ENCODE measurements at regions not wholly inside any gene's neighbourhood (a gene's known extent, or its start where the extent isn't known, plus 50 kb on each side); places are given as distances from the start of the nearest gene placed in this dataset.

- no peaks in the 10 kb centered on the region for H3K9me2 ChIP-seq (ENCODE audit: insufficient read depth)
- no TSS peak for BruUV-seq (replicated peaks)
- peaks cover 7% of the 10 kb centered on the region; the same call in 1 of the 2 replicates for H3K27me3 ChIP-seq (ENCODE audit: insufficient read depth, low read length)
- H3K36me3 ChIP-seq (ENCODE audit: control insufficient read depth in 1 of 2, insufficient read depth in 2 of 2, low read length in 2 of 2): no peaks in the 10 kb centered on the region
- H3K9me3 ChIP-seq (ENCODE audit: control insufficient read depth in 1 of 2, insufficient read depth in 1 of 2, low read depth in 1 of 2, low read length in 2 of 2): no peaks in the 10 kb centered on the region
- TF ChIP-seq ZBTB33 (IDR thresholded peaks at IDR 0.05; ENCODE audit: extremely low read depth, insufficient replicate concordance, low read length) (no peak), CEBPB (IDR thresholded peaks at IDR 0.05; ENCODE audit: low read depth) (no peak), ZNF274 (IDR thresholded peaks at IDR 0.05; ENCODE audit: low read depth, low read length) (no peak), SIN3A (IDR thresholded peaks at IDR 0.05; ENCODE audit: low read depth) (no peak), CTCF (IDR thresholded peaks at IDR 0.05 in 2 of 3, conservative IDR thresholded peaks at IDR 0.05 in 1 of 3; ENCODE audit: borderline replicate concordance in 1 of 3, insufficient read depth in 1 of 3, low read depth in 2 of 3, low read length in 2 of 3) (no peak), ELF1 (IDR thresholded peaks at IDR 0.05; ENCODE audit: borderline replicate concordance, low read depth) (no peak), EZH2phosphoT487 (IDR thresholded peaks at IDR 0.05; ENCODE audit: borderline replicate concordance) (no peak), TCF7L2 (IDR thresholded peaks at IDR 0.05; ENCODE audit: borderline replicate concordance, extremely low read depth, insufficient read depth, insufficient read length) (no peak), POLR2A (IDR thresholded peaks at IDR 0.05; ENCODE audit: borderline replicate concordance, extremely low read depth, insufficient read depth, insufficient read length) (no peak), SRF (IDR thresholded peaks at IDR 0.05; ENCODE audit: low read depth) (no peak), ZFX (IDR thresholded peaks at IDR 0.05) (no peak)
- H3K27ac ChIP-seq (ENCODE audit: low read depth, low read length): no peak overlapping the region
- H4K20me1 ChIP-seq (ENCODE audit: insufficient read depth): no peaks in the 10 kb centered on the region
- peak overlapping the region; percentile 12; the same call in 1 of the 2 replicates for H3K4me2 ChIP-seq (ENCODE audit: low read length)
- ATAC-seq (no peak), DNase-seq (ENCODE audit: low read depth, low spot score) (no peak)
- intact Hi-C loops (cut with micrococcal nuclease): no loop called here
- H3K4me1 ChIP-seq (ENCODE audit: control insufficient read depth in 1 of 2, insufficient read depth in 2 of 2, low read length in 2 of 2): no peaks in the 10 kb centered on the region
- ChIA-PET POLR2A (no interaction called here), RAD21 (ENCODE audit: low non-redundant PET in 1 of 2, low total read pairs in 2 of 2, uncharacterized antibody in 2 of 2, unreplicated experiment in 2 of 2) (no interaction called here), CTCF (no interaction called here)
- H3K79me2 ChIP-seq (ENCODE audit: insufficient read depth, low read length): no peaks in the 10 kb centered on the region
- H3K9ac ChIP-seq (ENCODE audit: low read length): no peak overlapping the region
- H2AFZ ChIP-seq (ENCODE audit: low read depth, low read length, poor library complexity, severe bottlenecking): peak overlapping the region; percentile 88
- H3K4me3 ChIP-seq (replicated peaks in 1 of 2; ENCODE audit: low read depth in 1 of 2, low read length in 2 of 2): no peak overlapping the region
These were observed 90.0 kb upstream of the ALX4 start for GRCh38 chr11:44399968-44400367.

Data from HCT116 (cell line).